Panc1 (cell line): ENCODE measurements at regions not wholly inside any gene's neighbourhood (a gene's known extent, or its start where the extent isn't known, plus 50 kb on each side); places are given as distances from the start of the nearest gene placed in this dataset.

Source experiments
- ATAC-seq: fragments of 200-7000 bp; cut with Tn5 transposase; 2 replicates; pipeline ENCODE4 v1.9.1; 2020; ENCODE audit warnings: mild to moderate bottlenecking, moderate library complexity
- BruUV-seq: library from RNA; stranded (reverse); fragments of 400-500 nt; replicated peaks from 2 replicates; lab custom pipeline; 2021; lab: Mats Ljungman, UMichigan
- CTCF ChIA-PET: fragments of 300-600 bp; sonication (Branson Sonifier 250); formaldehyde crosslinking; loops from one replicate; lab custom pipeline; 2022; ENCODE audit warnings: antibody characterized with exemption; lab: Charles Lee
- POLR2A ChIA-PET: fragments of 300-600 bp; sonication (Branson Sonifier 250); formaldehyde crosslinking; loops from one replicate; lab custom pipeline; 2022; ENCODE audit warnings: antibody characterized with exemption; lab: Charles Lee
- DNase-seq: peaks from one replicate; pipeline ENCODE4 v3.0.0-alpha.2; 2010; ENCODE audit warnings: low read depth, low spot score
- H3K27ac ChIP-seq: 2 replicates; pipeline ENCODE4 v1.5.1; 2011; ENCODE audit warnings: mild to moderate bottlenecking, low read length, inconsistent platforms
- H3K27me3 ChIP-seq: fragments of 200-500 bp; sonication (Bioruptor generic); 2 replicates; pipeline ENCODE4 v1.6.0; 2014; ENCODE audit warnings: low read length, inconsistent platforms; ENCODE audit not compliant: control insufficient read depth, insufficient read depth
- H3K36me3 ChIP-seq: fragments of 200-500 bp; sonication (Bioruptor generic); 2 replicates; pipeline ENCODE4 v1.5.1; 2014; ENCODE audit warnings: inconsistent platforms, mild to moderate bottlenecking, low read length, moderate library complexity; ENCODE audit not compliant: control insufficient read depth, insufficient read depth
- H3K4me1 ChIP-seq: 2 replicates; pipeline ENCODE4 v1.5.1; 2011; ENCODE audit warnings: inconsistent platforms, mild to moderate bottlenecking, low read length, moderate library complexity; ENCODE audit not compliant: control insufficient read depth, insufficient read depth
- H3K4me3 ChIP-seq, 2 experiments: 2 replicates each; pipeline ENCODE4 v1.5.1; 2011 to 2012; ENCODE audit warnings: low read depth in 2 of 2, low read length in 2 of 2, mild to moderate bottlenecking in 2 of 2, inconsistent platforms in 1 of 2, moderate library complexity in 1 of 2
- H3K9me3 ChIP-seq: fragments of 200-500 bp; sonication (Bioruptor generic); 2 replicates; pipeline ENCODE4 v1.5.1; 2014; ENCODE audit warnings: low read depth, mild to moderate bottlenecking, inconsistent platforms, low read length, moderate library complexity; ENCODE audit not compliant: control insufficient read depth, insufficient read depth
- POLR2AphosphoS5 ChIP-seq: IDR thresholded peaks from 2 replicates; pipeline ENCODE4 v1.6.1; 2012; ENCODE audit warnings: mild to moderate bottlenecking, low read depth, low read length, moderate library complexity
- SIN3A ChIP-seq: IDR thresholded peaks from 2 replicates; pipeline ENCODE4 v1.6.1; 2012; ENCODE audit warnings: low read depth, mild to moderate bottlenecking, low read length, moderate library complexity, borderline replicate concordance; ENCODE audit not compliant: insufficient read depth
- TCF7L2 ChIP-seq: IDR thresholded peaks from 2 replicates; pipeline ENCODE4 v1.6.1; 2011; ENCODE audit warnings: mild to moderate bottlenecking, low read depth, low read length, inconsistent platforms
- in situ Hi-C: cut with HindIII; loops from 2 replicates; pipeline ENCODE4 v1.10.0; 2016; ENCODE audit warnings: low sequenced_read_pairs, low pct_unique_long_range_greater_than_20kb
- intact Hi-C: fragments of 100-400 bp; cut with micrococcal nuclease; formaldehyde crosslinking; loops from one replicate; pipeline ENCODE4 v1.10.0; 2022; ENCODE audit not compliant: unreplicated experiment
- TF ChIP-seq, protein P1 (sequence below): fragments of 450-650 bp; IDR thresholded peaks from 2 replicates; pipeline ENCODE4 v1.5.1; 2017; ENCODE audit warnings: mild to moderate bottlenecking
- TF ChIP-seq, protein P2 (sequence below), 2 experiments: IDR thresholded peaks; 2 replicates each; pipeline ENCODE4 v1.6.1; 2011 to 2012; ENCODE audit warnings: low read depth in 2 of 2, control low read depth in 1 of 2, low read length in 1 of 2, mild to moderate bottlenecking in 1 of 2, moderate library complexity in 1 of 2; ENCODE audit not compliant: insufficient read depth in 1 of 2

DNA sequence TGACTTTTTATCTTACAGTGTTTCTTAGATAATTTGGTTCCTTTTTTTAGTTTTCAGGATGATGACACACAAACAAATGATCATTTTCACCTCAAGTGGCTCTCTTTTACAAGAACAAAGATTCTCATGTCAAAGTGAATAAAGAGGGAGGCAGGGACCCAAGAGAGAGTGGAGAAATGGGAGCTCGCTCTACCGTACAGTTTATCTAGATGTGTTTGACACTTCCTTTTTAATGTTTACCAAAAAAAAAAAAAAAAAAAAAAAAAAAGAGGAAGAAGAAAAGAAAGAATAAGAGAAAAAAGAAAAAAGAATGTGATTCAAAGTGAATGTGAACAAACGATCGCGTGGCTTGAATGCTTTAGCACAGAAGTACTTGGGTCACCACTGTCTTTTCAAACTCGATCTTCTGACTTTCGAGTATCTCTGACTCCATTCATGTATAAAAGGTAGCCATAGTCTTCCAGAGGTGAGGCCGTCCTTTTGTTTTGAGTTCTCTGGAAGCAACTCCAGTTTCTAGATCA is 75.6 kb upstream of the GRXCR1 start:
- ATAC-seq, result no peak
- CTCF ChIA-PET, result interaction anchor here (0.6 kb wide), 1 partner anchor 134 kb away, joined by 4 read pairs; no protein-coding TSS in a partner anchor
- TF ChIP-seq POLR2AphosphoS5 (no peak), SIN3A (no peak), TCF7L2 (no peak)
- TF ChIP-seq, protein P1, sequence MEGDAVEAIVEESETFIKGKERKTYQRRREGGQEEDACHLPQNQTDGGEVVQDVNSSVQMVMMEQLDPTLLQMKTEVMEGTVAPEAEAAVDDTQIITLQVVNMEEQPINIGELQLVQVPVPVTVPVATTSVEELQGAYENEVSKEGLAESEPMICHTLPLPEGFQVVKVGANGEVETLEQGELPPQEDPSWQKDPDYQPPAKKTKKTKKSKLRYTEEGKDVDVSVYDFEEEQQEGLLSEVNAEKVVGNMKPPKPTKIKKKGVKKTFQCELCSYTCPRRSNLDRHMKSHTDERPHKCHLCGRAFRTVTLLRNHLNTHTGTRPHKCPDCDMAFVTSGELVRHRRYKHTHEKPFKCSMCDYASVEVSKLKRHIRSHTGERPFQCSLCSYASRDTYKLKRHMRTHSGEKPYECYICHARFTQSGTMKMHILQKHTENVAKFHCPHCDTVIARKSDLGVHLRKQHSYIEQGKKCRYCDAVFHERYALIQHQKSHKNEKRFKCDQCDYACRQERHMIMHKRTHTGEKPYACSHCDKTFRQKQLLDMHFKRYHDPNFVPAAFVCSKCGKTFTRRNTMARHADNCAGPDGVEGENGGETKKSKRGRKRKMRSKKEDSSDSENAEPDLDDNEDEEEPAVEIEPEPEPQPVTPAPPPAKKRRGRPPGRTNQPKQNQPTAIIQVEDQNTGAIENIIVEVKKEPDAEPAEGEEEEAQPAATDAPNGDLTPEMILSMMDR, result no peak
- TF ChIP-seq, protein P2, sequence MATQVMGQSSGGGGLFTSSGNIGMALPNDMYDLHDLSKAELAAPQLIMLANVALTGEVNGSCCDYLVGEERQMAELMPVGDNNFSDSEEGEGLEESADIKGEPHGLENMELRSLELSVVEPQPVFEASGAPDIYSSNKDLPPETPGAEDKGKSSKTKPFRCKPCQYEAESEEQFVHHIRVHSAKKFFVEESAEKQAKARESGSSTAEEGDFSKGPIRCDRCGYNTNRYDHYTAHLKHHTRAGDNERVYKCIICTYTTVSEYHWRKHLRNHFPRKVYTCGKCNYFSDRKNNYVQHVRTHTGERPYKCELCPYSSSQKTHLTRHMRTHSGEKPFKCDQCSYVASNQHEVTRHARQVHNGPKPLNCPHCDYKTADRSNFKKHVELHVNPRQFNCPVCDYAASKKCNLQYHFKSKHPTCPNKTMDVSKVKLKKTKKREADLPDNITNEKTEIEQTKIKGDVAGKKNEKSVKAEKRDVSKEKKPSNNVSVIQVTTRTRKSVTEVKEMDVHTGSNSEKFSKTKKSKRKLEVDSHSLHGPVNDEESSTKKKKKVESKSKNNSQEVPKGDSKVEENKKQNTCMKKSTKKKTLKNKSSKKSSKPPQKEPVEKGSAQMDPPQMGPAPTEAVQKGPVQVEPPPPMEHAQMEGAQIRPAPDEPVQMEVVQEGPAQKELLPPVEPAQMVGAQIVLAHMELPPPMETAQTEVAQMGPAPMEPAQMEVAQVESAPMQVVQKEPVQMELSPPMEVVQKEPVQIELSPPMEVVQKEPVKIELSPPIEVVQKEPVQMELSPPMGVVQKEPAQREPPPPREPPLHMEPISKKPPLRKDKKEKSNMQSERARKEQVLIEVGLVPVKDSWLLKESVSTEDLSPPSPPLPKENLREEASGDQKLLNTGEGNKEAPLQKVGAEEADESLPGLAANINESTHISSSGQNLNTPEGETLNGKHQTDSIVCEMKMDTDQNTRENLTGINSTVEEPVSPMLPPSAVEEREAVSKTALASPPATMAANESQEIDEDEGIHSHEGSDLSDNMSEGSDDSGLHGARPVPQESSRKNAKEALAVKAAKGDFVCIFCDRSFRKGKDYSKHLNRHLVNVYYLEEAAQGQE (IDR thresholded peaks at IDR 0.05; ENCODE audit: insufficient read depth in 1 of 2, low read depth in 2 of 2, low read length in 1 of 2), result no peak
- Histone ChIP-seq H3K9me3 (no peaks in the 10 kb centered on the region), H3K27me3 (no peaks in the 10 kb centered on the region), H3K27ac (no peak overlapping the region), H3K36me3 (no peaks in the 10 kb centered on the region), H3K4me1 (no peaks in the 10 kb centered on the region), H3K4me3 (no peak overlapping the region)
- POLR2A ChIA-PET, result no interaction called here
- in situ Hi-C loops (no loop called here), intact Hi-C loops (no loop called here)
- BruUV-seq, result no TSS peak
- DNase-seq, result no peak

DNA sequence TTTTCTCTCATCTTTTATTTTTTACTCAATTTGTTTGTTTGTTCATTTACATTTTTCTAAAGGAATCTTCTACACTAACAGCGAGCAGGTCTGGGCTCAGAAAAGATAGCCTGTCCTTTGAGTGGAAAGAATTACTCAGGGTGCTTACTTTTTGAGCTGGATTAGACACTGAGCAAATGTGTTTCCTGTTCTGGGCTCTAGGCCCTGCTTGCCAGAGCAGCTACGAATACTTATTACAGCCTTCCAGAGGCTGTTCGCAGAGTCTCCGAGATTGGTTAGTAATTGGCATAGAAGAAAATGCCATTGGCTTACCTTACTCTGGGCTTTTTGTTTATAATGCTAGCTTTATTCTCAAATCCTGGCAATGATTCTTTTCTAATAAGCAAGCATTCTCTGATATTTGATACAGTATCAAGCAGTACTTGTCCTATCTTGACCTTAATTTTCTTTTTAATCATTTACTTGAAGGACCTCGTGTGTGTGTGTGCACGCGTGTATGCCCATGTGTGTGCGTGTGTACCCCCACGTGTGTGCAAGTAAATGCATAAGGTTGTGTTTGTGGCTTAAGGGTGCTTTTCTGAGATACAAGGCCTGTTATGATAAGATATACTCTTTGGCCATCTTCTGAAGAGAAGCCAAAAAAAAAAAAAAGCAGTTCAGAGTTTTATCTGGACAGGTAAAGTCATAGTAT is 76.2 kb upstream of the GRXCR1 start:
- Histone ChIP-seq H3K4me3 (no peak overlapping the region), H3K27me3 (no peaks in the 10 kb centered on the region), H3K27ac (no peak overlapping the region), H3K4me1 (no peaks in the 10 kb centered on the region), H3K9me3 (no peaks in the 10 kb centered on the region), H3K36me3 (no peaks in the 10 kb centered on the region)
- ATAC-seq (no peak), DNase-seq (no peak)
- POLR2A ChIA-PET, result no interaction called here
- CTCF ChIA-PET, result no interaction called here
- BruUV-seq, result no TSS peak
- in situ Hi-C loops (no loop called here), intact Hi-C loops (no loop called here)
- TF ChIP-seq SIN3A (no peak), POLR2AphosphoS5 (no peak), TCF7L2 (no peak)
- TF ChIP-seq, protein P2 (IDR thresholded peaks at IDR 0.05; ENCODE audit: insufficient read depth in 1 of 2, low read depth in 2 of 2, low read length in 1 of 2), result no peak
- TF ChIP-seq, protein P1, result no peak
